ENCODE measurements at regions not wholly inside any gene's neighbourhood (a gene's known extent, or its start where the extent isn't known, plus 50 kb on each side); places are given as distances from the start of the nearest gene placed in this dataset.

DNA sequence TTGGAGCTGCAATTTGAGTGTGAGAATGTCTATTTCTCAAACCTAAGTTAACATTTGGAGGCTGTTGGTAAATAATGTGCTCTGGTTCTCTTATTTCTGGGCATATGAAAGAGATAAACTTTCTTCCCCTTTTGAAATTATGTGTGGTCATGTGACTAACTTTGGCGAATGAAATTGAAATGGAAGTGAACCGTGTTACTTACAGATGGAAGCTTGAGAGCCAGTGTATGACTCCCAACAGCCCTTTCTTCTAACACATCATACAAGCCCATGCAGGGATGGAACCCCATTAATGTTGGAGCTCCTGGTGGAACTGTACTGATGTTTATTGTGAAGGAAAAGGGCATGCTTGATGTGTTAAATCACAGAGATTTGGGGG lies 725.8 kb downstream of the TSN start:
- Histone ChIP-seq H3K4me3 (ENCODE audit: low read length in 2 of 2) (no peak overlapping the region), H3K23ac (ENCODE audit: low read depth, low read length, poor library complexity) (no peak overlapping the region), H3K27ac (replicated peaks; ENCODE audit: low read length) (no peak overlapping the region), H3K79me1 (ENCODE audit: low read depth, low read length) (no peaks in the 10 kb centered on the region), H4K91ac (ENCODE audit: low read depth, low read length, poor library complexity) (no peak overlapping the region), H3K4me1 (ENCODE audit: control insufficient read depth in 2 of 2, insufficient read depth in 1 of 2, low read depth in 1 of 2, low read length in 2 of 2) (peaks cover 1 to 12% of the 10 kb centered on the region in 2 donors), H2BK120ac (ENCODE audit: low read depth, low read length) (no peak overlapping the region), H3K9me3 (replicated peaks in 1 of 2; ENCODE audit: control insufficient read depth in 2 of 2, insufficient read depth in 1 of 2, low read depth in 1 of 2, low read length in 2 of 2) (no peaks in the 10 kb centered on the region), H3K9ac (ENCODE audit: low read depth, low read length, poor library complexity) (no peak overlapping the region), H2BK5ac (ENCODE audit: low read length) (no peak overlapping the region), H3K4me2 (ENCODE audit: insufficient read depth, low read length, poor library complexity, severe bottlenecking) (no peak overlapping the region), H3K36me3 (replicated peaks in 1 of 2; ENCODE audit: control insufficient read depth in 2 of 2, insufficient read depth in 2 of 2, low read length in 2 of 2) (no peaks in the 10 kb centered on the region), H2BK12ac (ENCODE audit: low read length) (no peak overlapping the region), H2AK5ac (ENCODE audit: low read depth, low read length) (no peak overlapping the region), H3K4ac (ENCODE audit: low read length) (no peak overlapping the region), H4K8ac (ENCODE audit: low read depth, low read length) (no peak overlapping the region), H3K14ac (ENCODE audit: low read length) (no peak overlapping the region), H2BK15ac (ENCODE audit: low read length) (no peak overlapping the region), H2AFZ (ENCODE audit: low read length) (peak overlapping the region; percentile 7), H3K27me3 (ENCODE audit: control insufficient read depth in 3 of 3, insufficient read depth in 3 of 3, low read depth in 1 of 3, low read length in 3 of 3) (no peaks in the 10 kb centered on the region), H3K18ac (ENCODE audit: low read length) (no peak overlapping the region)
- WGBS, 2 donors (ENCODE audit: extremely low coverage in 2 of 2, insufficient read length in 2 of 2, insufficient replicate concordance in 1 of 2) = no CpG with 5 or more reads among the region's 2 CpGs
- no peak for DNase-seq (ENCODE audit: low spot score)

DNA sequence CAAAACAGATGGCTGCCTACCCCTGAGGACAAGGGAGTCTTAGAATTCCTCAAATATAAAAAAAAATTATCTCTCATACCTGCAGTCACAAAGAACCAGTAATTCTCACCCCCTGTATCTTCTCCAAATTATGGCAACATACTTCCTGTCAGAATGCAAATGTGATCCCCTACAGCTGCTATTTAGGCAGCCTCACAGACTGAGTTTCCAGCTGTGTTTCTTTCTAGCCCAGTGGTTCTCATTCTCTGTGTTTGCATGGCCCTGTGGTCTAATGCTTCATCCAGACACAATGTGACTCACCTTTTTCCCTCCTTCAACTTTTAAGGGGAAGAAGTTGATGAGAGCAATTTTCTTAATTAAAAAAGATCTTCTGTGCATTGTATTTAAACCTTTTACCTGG lies 726.3 kb downstream of the TSN start:
- Histone ChIP-seq H3K9me3 (replicated peaks in 1 of 2; ENCODE audit: control insufficient read depth in 2 of 2, insufficient read depth in 1 of 2, low read depth in 1 of 2, low read length in 2 of 2) (no peaks in the 10 kb centered on the region), H3K14ac (ENCODE audit: low read length) (no peak overlapping the region), H4K8ac (ENCODE audit: low read depth, low read length) (no peak overlapping the region), H3K23ac (ENCODE audit: low read depth, low read length, poor library complexity) (no peak overlapping the region), H3K79me1 (ENCODE audit: low read depth, low read length) (no peaks in the 10 kb centered on the region), H3K4ac (ENCODE audit: low read length) (no peak overlapping the region), H3K4me1 (ENCODE audit: control insufficient read depth in 2 of 2, insufficient read depth in 1 of 2, low read depth in 1 of 2, low read length in 2 of 2) (peaks cover 1 to 12% of the 10 kb centered on the region in 2 donors), H2BK12ac (ENCODE audit: low read length) (no peak overlapping the region), H3K27ac (replicated peaks; ENCODE audit: low read length) (no peak overlapping the region), H3K27me3 (ENCODE audit: control insufficient read depth in 3 of 3, insufficient read depth in 3 of 3, low read depth in 1 of 3, low read length in 3 of 3) (no peaks in the 10 kb centered on the region), H3K36me3 (replicated peaks in 1 of 2; ENCODE audit: control insufficient read depth in 2 of 2, insufficient read depth in 2 of 2, low read length in 2 of 2) (no peaks in the 10 kb centered on the region), H3K18ac (ENCODE audit: low read length) (no peak overlapping the region), H3K4me3 (ENCODE audit: low read length in 2 of 2) (no peak overlapping the region), H2AFZ (ENCODE audit: low read length) (no peak overlapping the region), H2BK5ac (ENCODE audit: low read length) (no peak overlapping the region), H3K9ac (ENCODE audit: low read depth, low read length, poor library complexity) (no peak overlapping the region), H2AK5ac (ENCODE audit: low read depth, low read length) (no peak overlapping the region), H2BK15ac (ENCODE audit: low read length) (no peak overlapping the region), H2BK120ac (ENCODE audit: low read depth, low read length) (no peak overlapping the region), H3K4me2 (ENCODE audit: insufficient read depth, low read length, poor library complexity, severe bottlenecking) (no peak overlapping the region), H4K91ac (ENCODE audit: low read depth, low read length, poor library complexity) (no peak overlapping the region)
- DNase-seq (ENCODE audit: low spot score) = no peak

DNA sequence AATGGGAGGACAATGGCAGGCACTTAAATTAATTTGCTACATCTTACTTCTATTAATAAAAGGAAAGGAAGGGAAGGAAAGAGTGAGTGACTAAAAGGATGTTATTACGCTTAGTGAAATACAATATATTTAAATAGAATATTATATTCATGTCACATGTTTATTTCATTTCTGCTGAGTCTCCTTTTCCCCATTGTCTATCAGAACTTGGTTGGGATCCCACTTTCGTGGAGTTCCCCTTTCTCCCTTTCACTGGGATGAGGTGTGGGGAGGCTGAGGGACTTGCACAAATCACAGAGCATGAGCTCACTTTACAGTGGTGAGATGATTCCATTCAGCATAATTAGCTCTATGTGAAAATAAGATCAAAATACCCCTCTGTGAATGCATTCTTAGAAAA lies 730.6 kb downstream of the TSN start:
- Histone ChIP-seq H3K79me1 (ENCODE audit: low read depth, low read length) (no peaks in the 10 kb centered on the region), H3K9me3 (replicated peaks in 1 of 2; ENCODE audit: control insufficient read depth in 2 of 2, insufficient read depth in 1 of 2, low read depth in 1 of 2, low read length in 2 of 2) (peaks cover 0 to 10% of the 10 kb centered on the region in 2 donors), H2BK5ac (ENCODE audit: low read length) (no peak overlapping the region), H3K4me2 (ENCODE audit: insufficient read depth, low read length, poor library complexity, severe bottlenecking) (no peak overlapping the region), H4K91ac (ENCODE audit: low read depth, low read length, poor library complexity) (no peak overlapping the region), H3K27ac (replicated peaks; ENCODE audit: low read length) (no peak overlapping the region), H2AK5ac (ENCODE audit: low read depth, low read length) (no peak overlapping the region), H3K27me3 (ENCODE audit: control insufficient read depth in 3 of 3, insufficient read depth in 3 of 3, low read depth in 1 of 3, low read length in 3 of 3) (no peaks in the 10 kb centered on the region), H3K36me3 (replicated peaks in 1 of 2; ENCODE audit: control insufficient read depth in 2 of 2, insufficient read depth in 2 of 2, low read length in 2 of 2) (no peaks in the 10 kb centered on the region), H2BK12ac (ENCODE audit: low read length) (no peak overlapping the region), H2BK120ac (ENCODE audit: low read depth, low read length) (no peak overlapping the region), H3K18ac (ENCODE audit: low read length) (no peak overlapping the region), H3K4me3 (ENCODE audit: low read length in 2 of 2) (no peak overlapping the region), H3K23ac (ENCODE audit: low read depth, low read length, poor library complexity) (no peak overlapping the region), H3K4me1 (ENCODE audit: control insufficient read depth in 2 of 2, insufficient read depth in 1 of 2, low read depth in 1 of 2, low read length in 2 of 2) (peaks cover 2 to 10% of the 10 kb centered on the region in 2 donors), H3K14ac (ENCODE audit: low read length) (no peak overlapping the region), H4K8ac (ENCODE audit: low read depth, low read length) (no peak overlapping the region), H3K4ac (ENCODE audit: low read length) (no peak overlapping the region), H2AFZ (ENCODE audit: low read length) (no peak overlapping the region), H3K9ac (ENCODE audit: low read depth, low read length, poor library complexity) (no peak overlapping the region), H2BK15ac (ENCODE audit: low read length) (no peak overlapping the region)
- WGBS, 2 donors (ENCODE audit: extremely low coverage in 2 of 2, insufficient read length in 2 of 2, insufficient replicate concordance in 1 of 2) = no CpG with 5 or more reads among the region's 2 CpGs
- DNase-seq (ENCODE audit: low spot score) = no peak

DNA sequence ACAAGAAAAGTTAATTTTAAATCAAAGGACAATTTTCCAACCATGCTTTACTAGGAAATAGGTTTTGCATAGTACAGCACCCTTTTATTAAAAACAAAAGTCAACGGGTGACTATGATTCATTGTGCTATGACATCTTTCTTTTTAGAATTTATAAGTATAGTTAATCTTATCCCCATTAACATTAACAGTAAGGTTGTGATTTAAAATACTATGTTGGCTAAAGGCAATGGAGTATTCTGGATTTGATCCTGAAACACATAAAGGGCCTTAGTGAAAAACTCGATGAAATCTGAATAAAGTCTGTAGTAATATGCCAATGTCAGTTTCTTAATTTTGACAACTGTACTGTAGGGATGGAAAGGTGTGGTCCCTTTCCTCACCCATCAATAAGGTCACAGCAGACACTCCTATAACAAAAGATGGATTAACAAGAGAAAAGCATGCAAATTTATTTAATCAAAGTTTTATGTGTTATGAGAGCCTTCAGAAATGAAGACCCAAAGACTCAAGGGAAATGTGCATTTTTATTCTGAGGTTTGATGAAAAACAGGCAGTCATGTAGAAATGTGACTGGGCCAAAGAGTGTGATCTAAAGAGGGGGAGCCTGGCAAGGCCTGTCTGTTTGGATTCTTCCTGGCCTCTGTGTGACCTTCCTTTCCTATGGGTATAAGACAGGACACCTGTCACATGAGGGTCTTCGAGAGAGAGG lies 731.4 kb downstream of the TSN start:
- Histone ChIP-seq H3K4me2 (ENCODE audit: insufficient read depth, low read length, poor library complexity, severe bottlenecking) (no peak overlapping the region), H2BK12ac (ENCODE audit: low read length) (no peak overlapping the region), H4K91ac (ENCODE audit: low read depth, low read length, poor library complexity) (no peak overlapping the region), H3K23ac (ENCODE audit: low read depth, low read length, poor library complexity) (no peak overlapping the region), H4K8ac (ENCODE audit: low read depth, low read length) (no peak overlapping the region), H3K14ac (ENCODE audit: low read length) (no peak overlapping the region), H3K36me3 (replicated peaks in 1 of 2; ENCODE audit: control insufficient read depth in 2 of 2, insufficient read depth in 2 of 2, low read length in 2 of 2) (no peaks in the 10 kb centered on the region), H3K4ac (ENCODE audit: low read length) (no peak overlapping the region), H2AK5ac (ENCODE audit: low read depth, low read length) (no peak overlapping the region), H3K9me3 (replicated peaks in 1 of 2; ENCODE audit: control insufficient read depth in 2 of 2, insufficient read depth in 1 of 2, low read depth in 1 of 2, low read length in 2 of 2) (peaks cover 0 to 10% of the 10 kb centered on the region in 2 donors), H3K27ac (replicated peaks; ENCODE audit: low read length) (no peak overlapping the region), H3K27me3 (ENCODE audit: control insufficient read depth in 3 of 3, insufficient read depth in 3 of 3, low read depth in 1 of 3, low read length in 3 of 3) (no peaks in the 10 kb centered on the region), H2AFZ (ENCODE audit: low read length) (no peak overlapping the region), H2BK5ac (ENCODE audit: low read length) (no peak overlapping the region), H2BK120ac (ENCODE audit: low read depth, low read length) (no peak overlapping the region), H3K79me1 (ENCODE audit: low read depth, low read length) (no peaks in the 10 kb centered on the region), H3K9ac (ENCODE audit: low read depth, low read length, poor library complexity) (no peak overlapping the region), H2BK15ac (ENCODE audit: low read length) (no peak overlapping the region), H3K4me3 (ENCODE audit: low read length in 2 of 2) (no peak overlapping the region), H3K4me1 (ENCODE audit: control insufficient read depth in 2 of 2, insufficient read depth in 1 of 2, low read depth in 1 of 2, low read length in 2 of 2) (peaks cover 3 to 11% of the 10 kb centered on the region in 2 donors), H3K18ac (ENCODE audit: low read length) (no peak overlapping the region)
- WGBS, 2 donors (ENCODE audit: extremely low coverage in 2 of 2, insufficient read length in 2 of 2, insufficient replicate concordance in 1 of 2) = no CpG with 5 or more reads among the region's 3 CpGs
- DNase-seq (ENCODE audit: low spot score) = no peak

Measured in neuronal stem cell (in vitro differentiated cells).